T-helper 2 cell treated with Interferon-gamma antibody and Interleukin-4, amounts not matched to agents 100 ng/mL and 5 ng/mL, for 36 hours (primary cell): ENCODE measurements at regions not wholly inside any gene's neighbourhood (a gene's known extent, or its start where the extent isn't known, plus 50 kb on each side); places are given as distances from the start of the nearest gene placed in this dataset.
"Not testable (repeated sequence)": the region's sequence is repeated elsewhere in the genome, so short reads cannot be mapped to it uniquely, and the experiment has no call there.

Source experiments
- intact Hi-C: fragments of 100-400 bp; cut with micrococcal nuclease; formaldehyde crosslinking; loops from one replicate; pipeline ENCODE4 v1.15.1; 2023

DNA sequence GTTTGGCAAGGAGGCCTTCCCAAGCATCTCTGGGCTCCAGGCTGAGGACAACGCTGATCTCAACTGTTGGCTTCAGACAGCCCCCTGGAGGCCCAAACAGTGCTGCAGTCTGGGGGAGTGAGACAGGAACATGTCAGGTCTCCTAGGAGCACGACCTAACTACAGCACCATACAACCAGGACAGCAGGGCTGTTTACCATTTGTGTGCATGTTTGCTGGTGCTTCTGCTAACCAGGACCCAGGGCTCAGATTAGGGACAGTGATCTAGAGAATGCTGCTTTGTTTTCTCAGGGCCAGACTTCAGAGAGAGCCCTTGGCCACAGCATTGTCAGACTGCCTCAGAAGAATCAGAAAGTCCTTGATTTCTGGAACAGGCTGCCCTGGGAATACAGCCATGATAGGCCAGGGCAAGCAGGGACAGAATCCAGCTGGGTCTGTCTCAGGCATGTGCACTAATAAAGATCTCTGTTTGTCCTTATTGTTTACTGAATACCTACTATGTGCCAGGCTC is 126.5 kb downstream of the VPREB1 start:
- intact Hi-C loops = no loop called here

- intact Hi-C loops = no loop called here
Observed at GRCh38 chr22:22372086-22372485, 127.5 kb downstream of the VPREB1 start.

GRCh38 chr22:22374163-22374562 is 129.6 kb downstream of the VPREB1 start:
- intact Hi-C loops = no loop called here

- intact Hi-C loops = no loop called here
Observed at GRCh38 chr22:22374579-22374978, 130.0 kb downstream of the VPREB1 start.

GRCh38 chr22:22375576-22376351 is 131.2 kb downstream of the VPREB1 start:
- intact Hi-C loops = no loop called here

- intact Hi-C loops = no loop called here
Observed at GRCh38 chr22:22376352-22376706, 131.7 kb downstream of the VPREB1 start.

GRCh38 chr22:22376884-22377283 is 131.7 kb downstream of the ZNF280B start:
- intact Hi-C loops = not testable (repeated sequence)

GRCh38 chr22:22377335-22377734 is 131.2 kb downstream of the ZNF280B start:
- intact Hi-C loops = no loop called here

DNA sequence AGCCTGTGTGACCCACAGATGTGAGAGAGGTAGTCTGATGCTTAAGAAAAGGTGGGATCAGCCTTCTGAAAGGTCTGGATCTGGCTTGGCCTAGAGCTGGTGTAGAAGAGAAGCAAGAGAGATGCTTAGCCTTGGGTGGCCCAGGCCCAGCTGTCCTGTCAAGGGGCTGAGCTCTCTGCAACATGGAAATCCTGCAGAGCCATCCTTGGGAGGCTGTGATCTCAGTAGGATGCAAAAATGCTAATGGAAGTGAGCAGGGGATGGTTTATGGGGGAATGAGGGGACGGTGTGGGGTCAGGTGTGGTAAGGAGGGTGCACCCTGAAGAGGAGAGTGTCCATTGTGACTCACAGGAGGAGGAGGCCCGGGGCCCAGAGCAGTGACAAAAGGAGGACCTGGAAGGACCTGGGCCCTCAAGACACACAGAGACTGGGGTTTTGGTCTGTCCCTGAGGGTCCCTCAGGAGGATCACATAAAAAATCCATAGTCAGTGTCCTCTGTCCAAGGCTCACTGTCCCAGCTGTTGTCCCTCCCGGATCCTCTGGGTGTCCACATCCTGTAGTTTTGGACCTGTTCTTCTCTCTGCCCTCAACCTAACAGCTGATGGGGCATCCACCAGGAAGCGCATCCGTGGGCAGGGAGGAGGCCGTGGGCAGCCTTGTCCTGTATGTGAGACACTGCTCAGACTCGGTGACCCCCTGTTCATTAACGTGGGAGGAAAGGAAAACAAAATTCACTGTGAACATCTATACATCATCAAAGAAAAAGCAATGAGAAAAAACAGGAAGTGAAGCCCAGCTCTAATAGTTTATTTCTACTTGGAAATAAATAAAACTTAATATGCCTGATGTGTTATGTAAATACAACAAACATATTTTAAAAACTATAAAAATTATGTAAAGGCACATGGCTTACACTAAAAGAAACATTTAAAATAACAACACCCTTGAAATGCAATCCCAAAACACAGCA is 129.8 kb downstream of the ZNF280B start:
- intact Hi-C loops = no loop called here

GRCh38 chr22:22380098-22381030 is 128.2 kb downstream of the ZNF280B start:
- intact Hi-C loops = no loop called here

GRCh38 chr22:22381292-22381691 is 127.2 kb downstream of the ZNF280B start:
- intact Hi-C loops = not testable (repeated sequence)

DNA sequence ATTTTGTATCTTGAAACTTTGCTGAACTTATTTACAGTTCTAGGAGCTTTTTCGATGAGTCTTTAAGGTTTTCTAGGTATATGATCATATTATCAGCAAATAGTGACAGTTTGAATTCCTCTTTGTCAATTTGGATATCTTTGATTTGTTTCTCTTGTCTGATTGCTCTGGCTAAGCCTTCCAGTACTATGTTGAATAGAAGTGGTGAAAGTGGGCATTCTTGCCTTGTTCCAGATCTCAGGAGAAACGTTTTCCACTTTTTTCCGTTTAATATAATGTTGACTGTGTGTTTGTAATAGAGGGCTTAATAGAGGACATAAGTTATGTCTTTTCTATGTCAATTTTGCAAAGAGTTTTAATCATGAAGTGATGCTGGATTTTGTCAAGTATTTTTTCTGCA is 124.3 kb downstream of the ZNF280B start:
- intact Hi-C loops = no loop called here

GRCh38 chr22:22384668-22385244 is 123.8 kb downstream of the ZNF280B start:
- intact Hi-C loops = no loop called here

DNA sequence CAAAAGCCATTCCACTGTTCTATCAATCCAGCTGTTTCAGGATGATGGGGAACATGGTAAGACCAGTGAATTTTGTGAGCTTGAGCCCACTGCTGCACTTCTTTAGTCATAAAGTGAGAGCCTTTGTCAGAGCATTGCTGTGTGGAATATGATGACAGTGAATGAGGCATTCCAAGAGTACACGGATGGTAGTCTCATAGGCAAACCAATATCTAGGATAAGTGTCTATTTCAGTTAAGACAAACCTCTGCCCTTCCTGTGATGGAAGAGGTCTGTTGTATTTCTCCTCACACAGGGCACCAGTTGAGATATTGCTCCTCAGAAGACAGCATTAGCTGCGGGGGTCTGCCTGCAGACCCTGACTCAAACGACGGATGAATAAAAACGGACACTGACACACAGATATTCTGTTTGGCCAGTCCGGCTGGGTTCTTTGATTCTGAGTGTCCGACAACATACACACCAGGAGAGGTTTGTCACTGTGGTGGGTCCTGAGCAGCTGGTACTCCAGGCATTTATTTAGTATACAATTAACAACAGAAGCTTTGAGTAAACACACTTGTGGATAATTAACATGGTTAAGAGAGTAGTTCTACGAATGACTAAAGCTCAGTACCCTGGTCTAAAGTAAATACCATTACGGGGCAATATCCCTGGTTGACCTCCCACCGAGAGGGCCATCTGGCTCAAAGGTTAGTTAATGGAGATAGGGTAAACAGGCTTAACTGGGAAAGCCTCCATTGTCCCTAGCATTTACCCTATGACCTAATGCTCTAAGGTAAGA is 121.7 kb downstream of the ZNF280B start:
- intact Hi-C loops = no loop called here

DNA sequence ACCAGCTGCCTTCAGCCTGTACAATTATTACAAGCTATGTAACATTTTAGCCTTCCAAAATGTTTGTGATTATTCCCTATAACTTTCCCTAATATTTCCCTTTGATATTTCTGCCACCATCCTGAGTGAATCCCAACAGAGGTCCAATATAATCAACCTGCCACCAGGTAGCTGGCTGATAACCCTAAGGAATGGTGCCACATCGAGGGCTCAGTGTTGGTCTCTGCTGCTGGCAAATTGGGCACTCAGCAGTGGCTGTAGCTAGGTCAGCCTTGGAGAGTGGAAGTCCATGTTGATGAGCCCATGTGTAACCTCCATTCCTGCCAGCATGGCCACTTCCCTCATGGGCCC is 121.2 kb downstream of the ZNF280B start:
- intact Hi-C loops = no loop called here

DNA sequence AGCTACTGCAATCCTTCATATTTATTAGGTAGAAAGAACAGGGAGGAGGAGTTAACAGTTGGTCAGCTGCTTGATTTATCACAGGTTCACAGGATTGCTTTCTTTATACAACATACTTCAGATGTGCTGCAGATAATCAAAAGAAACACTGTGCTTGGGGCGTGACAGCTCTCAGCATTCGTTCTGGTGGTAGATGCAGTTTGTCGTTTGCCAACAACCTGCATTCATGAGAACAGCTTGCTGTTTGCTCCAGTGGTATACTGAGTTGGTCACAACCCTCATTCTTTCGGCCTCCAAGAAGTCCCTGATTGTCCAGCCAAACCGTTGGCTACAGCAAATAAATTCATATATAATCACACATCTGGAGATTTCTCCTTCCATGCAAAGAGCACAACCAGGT is 120.5 kb downstream of the ZNF280B start:
- intact Hi-C loops = no loop called here

DNA sequence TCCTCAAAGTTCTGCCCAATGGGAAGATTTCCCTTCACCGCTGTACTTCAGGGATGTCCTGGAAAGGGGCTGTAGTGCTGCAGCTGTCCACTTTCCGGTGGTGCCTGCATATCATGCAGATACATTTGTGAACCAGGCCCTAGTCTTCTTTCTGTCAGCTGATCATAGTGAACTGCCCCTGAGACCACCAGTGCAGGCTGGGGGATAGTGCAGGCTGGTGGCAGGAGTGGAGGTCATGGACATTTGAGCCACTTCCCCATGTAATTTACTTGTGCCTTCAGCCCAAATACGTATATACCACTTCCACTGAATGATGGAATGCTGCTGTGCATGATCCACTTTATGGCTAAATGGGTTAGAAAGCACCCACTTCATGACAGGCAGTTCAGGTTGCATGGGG is 120.0 kb downstream of the ZNF280B start:
- intact Hi-C loops = no loop called here

GRCh38 chr22:22389467-22389866 is 119.1 kb downstream of the ZNF280B start:
- intact Hi-C loops = no loop called here

DNA sequence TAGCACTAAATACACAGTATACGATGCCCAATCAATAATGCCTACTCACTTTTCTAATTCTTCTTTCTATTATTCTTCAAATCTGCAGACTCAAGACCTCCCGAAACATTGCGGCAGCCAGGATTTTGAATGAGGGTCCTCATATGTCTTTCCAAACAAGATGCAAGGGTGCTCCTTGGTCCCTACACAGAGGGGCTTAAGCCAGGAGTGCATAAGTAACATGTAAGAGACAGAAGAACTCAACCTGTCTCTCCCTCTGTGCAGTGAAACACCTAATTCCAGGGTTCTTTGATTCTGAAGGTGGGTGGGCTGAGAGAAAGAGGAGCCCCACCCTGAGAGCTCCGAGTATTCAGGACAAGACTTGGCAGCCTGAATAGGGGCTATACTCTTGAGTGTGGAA is 117.6 kb downstream of the ZNF280B start:
- intact Hi-C loops = no loop called here

DNA sequence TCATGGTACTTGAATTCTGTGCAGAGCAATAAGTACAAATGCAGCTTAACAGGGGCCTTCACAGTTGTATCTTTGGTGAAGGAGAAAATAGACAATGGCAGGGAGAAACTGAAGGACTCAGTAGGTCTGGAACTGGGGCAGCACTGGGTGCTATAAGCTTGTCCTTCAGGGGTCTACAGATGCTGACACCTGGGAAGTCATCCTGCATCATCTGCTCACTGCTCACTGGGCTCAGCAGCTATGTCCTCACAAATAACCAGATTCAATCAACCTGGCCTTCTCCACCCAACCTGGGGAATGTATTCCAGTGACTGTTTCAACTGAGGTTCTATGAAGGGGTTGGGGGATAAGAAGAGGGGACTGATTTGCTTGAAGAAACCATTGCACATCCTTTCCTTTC is 117.0 kb downstream of the ZNF280B start:
- intact Hi-C loops = no loop called here
